Fibroblast of skin of right biceps (primary cell): ENCODE measurements at regions not wholly inside any gene's neighbourhood (a gene's known extent, or its start where the extent isn't known, plus 50 kb on each side); places are given as distances from the start of the nearest gene placed in this dataset.
A peak's percentile ranks its signal among the peaks of the same experiment; 100 is the strongest.

Experiments used
- DNase-seq: peaks from one replicate; pipeline ENCODE4 v3.0.0-alpha.2; 2013

DNA sequence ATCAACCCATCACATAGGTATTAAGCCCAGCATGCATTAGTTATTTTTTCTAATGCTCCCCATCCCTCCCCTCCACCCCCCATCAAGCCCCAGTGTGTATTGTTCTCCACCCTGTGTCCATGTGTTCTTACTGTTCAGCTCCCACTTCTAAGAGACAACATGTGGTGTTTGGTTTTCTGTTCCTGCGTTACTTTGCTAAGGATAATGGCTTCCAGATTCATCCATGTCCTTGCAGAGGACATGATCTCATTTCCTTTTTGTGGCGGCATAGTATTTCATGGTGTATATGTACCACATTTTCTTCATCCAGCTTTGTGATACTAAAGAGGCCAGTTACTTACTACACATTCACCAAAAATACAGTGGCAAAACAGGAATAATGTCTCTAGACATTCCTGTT is 71.8 kb upstream of the GTF2H2 start:
- DNase-seq = peak; percentile 0
